SK-N-SH treated with all-trans-retinoic acid at 6 μM for 48 hours (cell line): ENCODE measurements at regions not wholly inside any gene's neighbourhood (a gene's known extent, or its start where the extent isn't known, plus 50 kb on each side); places are given as distances from the start of the nearest gene placed in this dataset.

Experiments
- ARNTL ChIP-seq: fragments of 450-650 bp; formaldehyde crosslinking; IDR thresholded peaks from 2 replicates; pipeline ENCODE4 v1.5.0; 2020; ENCODE audit warnings: low read depth, mild to moderate bottlenecking, moderate library complexity, borderline replicate concordance
- BACH2 ChIP-seq: fragments of 250-450 bp; sonication (Bioruptor Pico); IDR thresholded peaks from 2 replicates; pipeline ENCODE4 v1.9.0; 2021; ENCODE audit warnings: mild to moderate bottlenecking, borderline replicate concordance
- OSR1 ChIP-seq: fragments of 250-450 bp; sonication (Bioruptor Pico); IDR thresholded peaks from 2 replicates; pipeline ENCODE4 v1.8.0; 2022; ENCODE audit warnings: moderate library complexity, mild to moderate bottlenecking, inconsistent platforms
- PATZ1 ChIP-seq: fragments of 250-450 bp; sonication (Bioruptor Pico); IDR thresholded peaks from 2 replicates; pipeline ENCODE4 v1.8.0; 2020; ENCODE audit warnings: mild to moderate bottlenecking, moderate library complexity, borderline replicate concordance
- SNAI2 ChIP-seq: fragments of 250-450 bp; sonication (Bioruptor Pico); IDR thresholded peaks from 2 replicates; pipeline ENCODE4 v1.5.0; 2020; ENCODE audit warnings: mild to moderate bottlenecking, moderate library complexity
- TSHZ2 ChIP-seq: fragments of 250-450 bp; sonication (Bioruptor Pico); IDR thresholded peaks from 2 replicates; pipeline ENCODE4 v1.5.0; 2020; ENCODE audit warnings: mild to moderate bottlenecking, moderate library complexity
- TF ChIP-seq, protein P1 (sequence below): fragments of 250-450 bp; sonication (Bioruptor Pico); IDR thresholded peaks from 2 replicates; pipeline ENCODE4 v1.5.1; 2020; ENCODE audit warnings: low read depth, mild to moderate bottlenecking, moderate library complexity
- TF ChIP-seq, protein P2 (sequence below): fragments of 250-450 bp; sonication (Bioruptor Pico); IDR thresholded peaks from 2 replicates; pipeline ENCODE4 v1.8.0; 2021; ENCODE audit warnings: low read depth, mild to moderate bottlenecking, moderate library complexity, borderline replicate concordance
- TF ChIP-seq, protein P3 (sequence below): fragments of 250-450 bp; sonication (Bioruptor Pico); IDR thresholded peaks from 2 replicates; pipeline ENCODE4 v1.5.1; 2021; ENCODE audit warnings: mild to moderate bottlenecking, moderate library complexity

- TF ChIP-seq BACH2 (CRISPR knock-in tag) (no peak), OSR1 (no peak), SNAI2 (no peak), PATZ1 (CRISPR knock-in tag) (no peak), ARNTL (CRISPR knock-in tag) (no peak), TSHZ2 (CRISPR knock-in tag) (no peak)
- TF ChIP-seq, protein P1, sequence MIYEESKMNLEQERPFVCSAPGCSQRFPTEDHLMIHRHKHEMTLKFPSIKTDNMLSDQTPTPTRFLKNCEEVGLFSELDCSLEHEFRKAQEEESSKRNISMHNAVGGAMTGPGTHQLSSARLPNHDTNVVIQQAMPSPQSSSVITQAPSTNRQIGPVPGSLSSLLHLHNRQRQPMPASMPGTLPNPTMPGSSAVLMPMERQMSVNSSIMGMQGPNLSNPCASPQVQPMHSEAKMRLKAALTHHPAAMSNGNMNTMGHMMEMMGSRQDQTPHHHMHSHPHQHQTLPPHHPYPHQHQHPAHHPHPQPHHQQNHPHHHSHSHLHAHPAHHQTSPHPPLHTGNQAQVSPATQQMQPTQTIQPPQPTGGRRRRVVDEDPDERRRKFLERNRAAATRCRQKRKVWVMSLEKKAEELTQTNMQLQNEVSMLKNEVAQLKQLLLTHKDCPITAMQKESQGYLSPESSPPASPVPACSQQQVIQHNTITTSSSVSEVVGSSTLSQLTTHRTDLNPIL (CRISPR knock-in tag) = no peak
- TF ChIP-seq, protein P2, sequence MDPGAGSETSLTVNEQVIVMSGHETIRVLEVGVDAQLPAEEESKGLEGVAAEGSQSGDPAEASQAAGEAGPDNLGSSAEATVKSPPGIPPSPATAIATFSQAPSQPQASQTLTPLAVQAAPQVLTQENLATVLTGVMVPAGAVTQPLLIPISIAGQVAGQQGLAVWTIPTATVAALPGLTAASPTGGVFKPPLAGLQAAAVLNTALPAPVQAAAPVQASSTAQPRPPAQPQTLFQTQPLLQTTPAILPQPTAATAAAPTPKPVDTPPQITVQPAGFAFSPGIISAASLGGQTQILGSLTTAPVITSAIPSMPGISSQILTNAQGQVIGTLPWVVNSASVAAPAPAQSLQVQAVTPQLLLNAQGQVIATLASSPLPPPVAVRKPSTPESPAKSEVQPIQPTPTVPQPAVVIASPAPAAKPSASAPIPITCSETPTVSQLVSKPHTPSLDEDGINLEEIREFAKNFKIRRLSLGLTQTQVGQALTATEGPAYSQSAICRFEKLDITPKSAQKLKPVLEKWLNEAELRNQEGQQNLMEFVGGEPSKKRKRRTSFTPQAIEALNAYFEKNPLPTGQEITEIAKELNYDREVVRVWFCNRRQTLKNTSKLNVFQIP (CRISPR knock-in tag) = no peak
- TF ChIP-seq, protein P3, sequence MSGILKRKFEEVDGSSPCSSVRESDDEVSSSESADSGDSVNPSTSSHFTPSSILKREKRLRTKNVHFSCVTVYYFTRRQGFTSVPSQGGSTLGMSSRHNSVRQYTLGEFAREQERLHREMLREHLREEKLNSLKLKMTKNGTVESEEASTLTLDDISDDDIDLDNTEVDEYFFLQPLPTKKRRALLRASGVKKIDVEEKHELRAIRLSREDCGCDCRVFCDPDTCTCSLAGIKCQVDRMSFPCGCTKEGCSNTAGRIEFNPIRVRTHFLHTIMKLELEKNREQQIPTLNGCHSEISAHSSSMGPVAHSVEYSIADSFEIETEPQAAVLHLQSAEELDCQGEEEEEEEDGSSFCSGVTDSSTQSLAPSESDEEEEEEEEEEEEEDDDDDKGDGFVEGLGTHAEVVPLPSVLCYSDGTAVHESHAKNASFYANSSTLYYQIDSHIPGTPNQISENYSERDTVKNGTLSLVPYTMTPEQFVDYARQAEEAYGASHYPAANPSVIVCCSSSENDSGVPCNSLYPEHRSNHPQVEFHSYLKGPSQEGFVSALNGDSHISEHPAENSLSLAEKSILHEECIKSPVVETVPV = no peak
Observed at GRCh38 chr14:87874676-87875075, 118.3 kb downstream of the GALC start.
